HG03103 (cell line): ENCODE measurements at regions not wholly inside any gene's neighbourhood (a gene's known extent, or its start where the extent isn't known, plus 50 kb on each side); places are given as distances from the start of the nearest gene placed in this dataset.

Experiments used
- ATAC-seq: cut with Tn5 transposase; IDR thresholded peaks from one replicate; pipeline ENCODE4 v1.9.1; 2021; ENCODE audit warnings: low read depth; ENCODE audit not compliant: unreplicated experiment

DNA sequence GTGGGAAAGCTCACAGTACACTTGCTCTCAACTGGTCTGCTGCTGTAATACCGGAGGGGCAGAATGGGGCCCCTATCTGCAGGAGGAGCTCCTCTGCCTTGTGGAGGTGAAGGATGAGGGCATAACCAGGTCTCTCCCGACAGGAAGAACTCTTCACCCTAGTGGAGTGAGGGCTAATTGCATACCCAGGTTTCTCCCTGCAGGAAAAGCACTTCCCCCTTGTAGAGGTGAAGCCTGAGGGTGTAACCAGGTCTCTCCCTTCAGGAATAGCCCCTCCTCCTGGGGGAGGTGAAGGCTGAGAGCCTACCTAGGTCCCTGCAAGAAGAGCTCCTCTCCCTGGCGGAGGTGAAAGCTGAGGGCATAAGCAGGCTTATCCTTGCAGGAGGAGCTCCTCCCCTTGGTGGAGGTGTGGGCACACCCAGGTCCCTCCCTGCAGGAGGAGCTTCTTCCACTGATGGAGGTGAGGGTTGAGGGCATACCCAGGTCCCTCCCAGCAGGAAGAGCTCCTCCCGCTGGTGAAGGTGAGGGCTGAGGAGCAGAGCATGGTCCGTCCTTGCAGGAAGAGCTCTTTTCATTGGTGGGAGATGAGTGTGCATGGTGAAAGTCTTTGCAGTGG is 954.1 kb downstream of the NLGN4Y start:
- no peak for ATAC-seq

DNA sequence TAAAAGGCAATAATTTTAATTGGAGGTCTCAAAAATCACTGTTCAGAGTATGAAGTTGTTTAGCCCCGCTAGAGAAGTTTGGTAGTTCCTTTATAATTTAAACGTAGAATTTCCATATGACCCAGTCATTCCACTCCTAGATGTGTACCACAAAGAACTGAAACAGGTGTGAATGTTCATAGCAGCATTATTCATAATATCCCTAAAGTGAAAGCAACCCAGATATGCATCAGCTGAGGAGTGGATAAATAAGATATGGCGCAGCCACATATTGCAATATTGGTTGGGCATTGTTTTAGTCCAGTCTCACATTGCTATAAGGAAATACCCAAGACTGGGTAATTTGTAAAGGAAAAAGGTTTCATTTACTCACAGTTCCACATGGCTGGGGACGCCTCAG is 976.2 kb downstream of the NLGN4Y start:
- ATAC-seq = no peak

DNA sequence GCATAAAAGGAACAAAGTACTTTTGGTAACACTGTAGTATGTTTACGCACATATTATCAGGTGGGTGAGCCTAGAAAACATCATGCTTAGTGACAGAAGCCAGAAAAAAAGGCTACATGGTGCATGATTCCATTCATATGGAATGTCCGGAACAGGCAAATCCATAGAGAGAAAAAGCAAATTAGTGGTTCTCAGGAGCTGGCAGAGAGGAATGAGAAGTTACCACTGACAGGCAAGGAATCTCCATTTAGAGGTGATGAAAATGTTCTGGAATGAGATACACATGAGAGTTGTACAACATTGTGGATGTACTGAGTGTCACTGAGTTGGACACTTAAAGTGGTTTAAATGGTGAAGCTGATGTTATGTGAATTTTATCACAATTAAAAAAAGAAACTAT is 976.9 kb downstream of the NLGN4Y start:
- ATAC-seq = no peak

DNA sequence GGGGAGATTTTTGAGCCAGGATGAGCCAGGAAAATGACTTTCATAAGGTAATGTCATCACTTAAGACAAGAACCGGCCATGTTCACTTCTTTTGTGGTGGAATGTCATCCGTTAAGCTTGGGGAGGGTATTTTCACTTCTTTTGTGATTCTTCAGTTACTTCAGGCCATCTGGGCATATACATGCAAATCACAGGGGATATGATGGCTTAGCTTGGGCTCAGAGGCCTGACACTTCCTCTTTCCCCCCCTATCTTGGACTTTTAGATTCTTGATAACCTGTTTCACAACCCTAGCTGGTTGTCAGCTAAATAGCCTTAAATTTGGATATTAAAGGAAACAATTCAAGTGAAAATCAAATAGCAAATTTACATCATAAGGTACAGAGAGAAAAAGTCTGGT is 986.0 kb downstream of the NLGN4Y start:
- no peak for ATAC-seq

DNA sequence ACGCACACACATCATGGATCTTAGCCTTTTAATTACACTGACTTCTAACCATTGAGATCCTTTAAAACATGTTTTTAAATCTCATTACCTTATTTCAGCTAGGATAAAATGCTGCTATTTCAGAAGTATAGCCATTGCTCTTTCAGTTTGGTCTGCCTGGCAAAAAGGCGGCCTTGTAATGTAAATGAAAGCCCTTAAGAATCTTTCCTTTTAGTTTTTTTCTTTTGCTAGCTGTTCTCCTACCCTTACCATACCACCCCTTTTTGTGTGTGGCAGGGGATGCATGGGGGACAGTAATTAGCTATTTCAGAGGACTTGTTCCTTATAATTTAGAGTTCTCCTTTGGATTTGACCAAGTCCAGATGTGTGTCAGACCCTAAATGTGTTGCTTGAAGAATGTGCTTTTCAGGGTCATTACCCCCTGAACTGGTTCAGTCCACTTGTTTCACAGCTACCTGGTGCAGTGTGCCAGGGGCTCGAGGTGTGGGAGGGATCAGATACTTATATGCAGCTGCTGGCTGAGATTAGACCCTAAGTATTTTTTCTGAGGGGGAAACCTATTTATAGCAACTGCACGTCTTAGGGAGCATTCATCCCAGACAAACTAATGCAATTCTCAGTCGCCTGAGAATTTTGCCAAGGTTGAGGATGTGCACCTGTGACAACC is 986.8 kb downstream of the NLGN4Y start:
- ATAC-seq = no peak

DNA sequence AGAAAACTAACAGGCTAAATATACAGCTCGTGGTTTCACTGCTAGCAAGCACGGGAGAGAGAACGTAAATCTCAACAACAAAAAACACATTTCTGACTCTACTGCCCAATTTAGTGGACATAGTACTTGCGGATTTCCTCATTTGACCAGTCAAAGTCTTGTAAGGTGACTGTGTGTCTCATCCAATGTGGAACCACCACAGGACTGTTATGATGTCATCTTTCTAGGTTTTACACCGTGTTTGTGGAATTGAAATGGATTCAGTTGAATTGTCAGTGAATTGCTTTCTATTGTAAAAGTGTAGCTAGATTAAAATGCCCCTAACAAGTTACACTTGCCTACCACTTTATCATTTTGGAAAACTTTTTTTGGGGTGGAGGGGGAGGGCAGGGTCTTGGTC is 1010.8 kb downstream of the NLGN4Y start:
- ATAC-seq = no peak

DNA sequence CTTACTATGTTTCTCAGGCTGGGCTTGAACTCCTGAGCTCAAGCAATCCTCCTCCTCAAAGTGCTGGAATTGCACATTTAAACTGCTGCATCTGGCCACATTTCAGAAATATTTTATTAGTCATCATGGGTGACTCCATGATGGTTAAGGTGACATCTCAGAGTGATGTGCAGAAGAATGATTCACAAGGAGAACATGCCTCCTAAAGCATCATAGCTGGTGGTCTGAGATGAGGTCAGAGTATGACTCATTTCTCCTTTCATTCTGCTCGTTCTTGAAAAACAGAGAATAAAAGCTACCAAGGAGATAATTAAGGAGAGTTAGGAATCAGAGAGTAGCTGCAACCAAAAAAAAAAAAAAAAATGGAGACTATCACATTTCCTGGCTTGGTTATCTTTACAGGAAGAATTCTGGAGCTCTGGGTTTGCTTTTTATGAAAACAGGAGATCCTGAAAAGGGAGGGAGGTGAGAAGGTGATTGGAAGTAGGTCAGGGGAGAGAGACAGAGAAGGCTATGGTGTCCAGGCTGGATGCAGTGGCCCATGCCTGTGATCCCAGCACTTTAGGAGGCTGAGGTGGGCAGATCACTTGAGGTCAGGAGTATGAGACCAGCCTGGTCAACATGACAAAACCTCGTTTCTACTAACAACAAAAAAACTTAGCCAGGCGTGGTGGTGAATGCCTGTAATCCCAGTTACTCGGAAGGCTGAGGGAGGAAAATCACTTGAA is 1011.6 kb downstream of the NLGN4Y start:
- no peak for ATAC-seq

DNA sequence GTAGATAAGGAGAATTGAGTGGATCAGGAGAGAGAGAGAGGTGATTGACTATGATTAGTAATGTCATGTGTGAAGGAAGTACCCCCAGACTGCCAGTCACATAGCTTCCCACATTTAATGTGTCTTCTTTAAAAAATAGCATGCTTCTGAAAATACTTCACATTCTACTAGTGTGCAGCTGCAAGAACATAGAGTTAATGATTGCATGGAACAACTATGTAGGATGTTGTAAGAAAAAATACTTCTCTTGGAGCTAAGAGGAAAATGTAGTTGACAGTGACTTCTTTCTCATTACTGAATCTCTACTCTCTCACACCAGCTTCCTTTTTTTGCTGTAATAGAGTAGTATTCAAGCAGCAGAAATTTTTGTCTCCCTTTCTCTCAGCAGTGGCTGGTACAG is 1016.2 kb downstream of the NLGN4Y start:
- ATAC-seq = no peak

DNA sequence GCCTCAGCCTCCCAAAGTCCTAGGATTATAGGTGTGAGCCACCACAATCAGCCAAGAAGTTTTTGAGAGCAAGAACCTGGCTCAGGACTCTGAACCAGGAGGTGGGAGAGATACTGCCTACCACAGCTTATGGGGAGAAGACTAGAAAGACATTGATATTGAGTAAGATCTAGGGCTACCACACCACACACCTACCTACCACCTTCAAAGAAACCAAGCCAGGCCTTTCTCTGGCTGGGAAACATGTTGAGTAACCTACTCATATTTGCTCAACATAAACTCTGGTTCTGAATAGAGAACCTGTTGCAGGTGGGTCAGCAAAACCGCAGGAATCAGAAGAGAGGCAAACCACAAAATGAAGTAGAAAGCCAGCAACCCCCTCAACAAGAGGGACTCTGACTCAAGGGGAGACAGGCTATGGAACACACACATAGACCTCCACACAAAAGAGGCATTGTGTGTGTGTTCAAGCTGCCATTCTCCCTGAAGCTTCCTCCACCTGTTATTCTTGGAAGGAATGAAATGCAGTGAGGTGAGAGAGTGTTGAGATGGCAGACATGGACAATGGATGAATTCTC is 1021.9 kb downstream of the NLGN4Y start:
- no peak for ATAC-seq

DNA sequence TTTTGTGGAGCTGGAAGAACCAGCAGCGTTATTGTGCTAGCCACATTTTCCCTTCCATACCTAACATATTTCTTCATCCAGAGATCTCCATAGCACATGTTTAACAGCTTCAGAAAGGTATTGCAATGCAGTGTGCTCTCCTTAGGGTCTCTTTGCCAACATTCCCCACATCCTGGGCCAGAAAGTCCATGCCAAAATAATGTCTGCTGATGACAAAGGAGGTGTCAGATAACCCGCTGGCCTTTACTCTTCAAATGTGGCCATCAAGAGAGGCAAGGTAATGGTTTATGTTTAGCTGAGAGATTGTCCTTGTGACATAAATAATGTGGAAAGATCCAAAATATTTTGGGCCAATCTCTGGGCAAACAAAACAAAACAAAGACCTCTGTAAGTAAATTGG is 1027.7 kb downstream of the NLGN4Y start:
- no peak for ATAC-seq

DNA sequence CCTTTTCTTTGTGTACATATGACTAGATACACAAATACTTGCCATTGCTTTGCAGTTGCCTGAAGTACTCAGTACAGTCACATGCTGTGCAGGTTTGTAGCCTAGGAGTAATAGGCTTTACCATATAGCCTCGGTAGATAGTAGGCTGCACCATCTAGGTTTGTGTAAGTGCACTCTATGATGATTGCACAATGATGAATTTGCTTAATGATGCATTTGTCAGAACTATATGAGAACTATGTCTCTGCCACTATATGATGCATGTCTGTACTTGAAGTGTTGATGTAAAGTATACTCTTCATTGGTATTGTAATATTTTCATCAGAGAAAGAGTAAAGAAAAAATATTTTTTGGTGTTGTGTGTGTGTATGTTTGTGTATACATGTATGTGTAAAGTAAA is 1030.7 kb downstream of the NLGN4Y start:
- ATAC-seq = no peak

DNA sequence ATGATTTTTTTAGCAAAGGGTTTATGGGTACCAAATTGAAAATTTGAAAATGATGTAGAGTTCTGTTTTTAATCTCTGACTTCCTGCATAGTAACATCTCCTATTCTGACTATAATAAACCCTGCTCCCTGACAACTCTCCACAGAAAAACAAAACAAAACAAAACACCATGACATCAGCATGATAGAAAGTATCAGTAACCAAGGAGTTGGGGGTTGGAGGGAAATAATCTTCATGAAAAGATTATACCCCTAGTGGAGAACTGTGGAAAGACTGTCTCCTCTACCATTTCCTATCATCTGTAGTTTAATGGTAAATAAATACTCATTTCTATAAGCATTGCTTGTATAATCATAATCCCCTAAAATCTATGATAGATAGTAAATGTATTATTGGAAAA is 1034.8 kb downstream of the NLGN4Y start:
- ATAC-seq = no peak

DNA sequence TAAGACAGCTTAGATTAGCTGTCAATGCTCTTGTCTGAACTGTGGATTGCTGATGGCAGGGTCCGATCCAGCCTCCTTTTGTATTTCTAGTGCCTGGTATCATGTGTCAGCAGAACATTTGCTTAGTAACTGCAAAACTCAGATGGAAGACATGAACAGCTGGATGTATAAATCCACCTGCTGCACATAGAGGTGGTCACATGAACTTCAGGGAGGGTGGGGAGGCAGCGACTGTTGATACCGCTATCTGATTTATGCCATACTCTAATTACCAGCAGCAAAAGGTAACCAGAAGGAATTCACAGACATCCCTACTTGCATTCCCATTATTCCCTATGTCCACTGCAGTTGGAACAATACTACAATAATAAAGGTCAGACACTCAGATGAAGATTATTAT is 1036.5 kb downstream of the NLGN4Y start:
- ATAC-seq = no peak

DNA sequence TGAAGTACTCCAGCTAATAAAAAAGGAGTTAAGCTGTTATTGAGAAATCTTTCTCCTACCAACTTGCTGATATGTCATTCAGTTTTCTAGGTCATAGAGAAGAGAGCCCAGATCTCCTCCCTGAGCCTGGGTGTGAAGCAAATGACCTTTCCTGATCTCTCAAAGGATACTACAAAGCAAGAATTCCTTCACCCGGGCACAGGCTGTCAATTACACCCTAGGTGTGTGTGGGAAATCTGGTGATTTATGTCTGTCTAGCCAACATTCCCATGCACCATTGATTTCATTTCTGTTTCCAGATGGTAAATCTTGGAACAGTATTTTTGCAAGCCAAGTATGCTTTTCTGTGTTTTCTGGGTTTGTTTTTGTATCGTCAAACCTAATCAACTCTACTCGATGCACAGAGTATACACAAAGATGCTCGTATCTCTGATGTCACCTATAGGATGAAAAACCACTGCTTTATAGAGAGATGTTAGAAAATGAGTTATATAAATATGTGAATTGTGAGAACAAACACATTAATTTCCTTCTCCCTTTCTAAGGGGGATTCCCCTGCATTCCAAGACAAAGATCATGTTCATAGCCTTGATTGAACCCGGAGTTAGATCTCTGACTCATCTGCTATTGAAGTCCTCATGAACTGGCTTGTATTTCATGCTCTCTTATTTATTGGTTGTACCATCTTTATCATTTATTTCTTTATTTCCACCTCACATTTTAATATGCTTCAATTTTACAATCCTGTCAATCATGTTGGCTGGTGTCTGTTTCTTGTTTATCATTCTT is 1037.4 kb downstream of the NLGN4Y start:
- no peak for ATAC-seq

DNA sequence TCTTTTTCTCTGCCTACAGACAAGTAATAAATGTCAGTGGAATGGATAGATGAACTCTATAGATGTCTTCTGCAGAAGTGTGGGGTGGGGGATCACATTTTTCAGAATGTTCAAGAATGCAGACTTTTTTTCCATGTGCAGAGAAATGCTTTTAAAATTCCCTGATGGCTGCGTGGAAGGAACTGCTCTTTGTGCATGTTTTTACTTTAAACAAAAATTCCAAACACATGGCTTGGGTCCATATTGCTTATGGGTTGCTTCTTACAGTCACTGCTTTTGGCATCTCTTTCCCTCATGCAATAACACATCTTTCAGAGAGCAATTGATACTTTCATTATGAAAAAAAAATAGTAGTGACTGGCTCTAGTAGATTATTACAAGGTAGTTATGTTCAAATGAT is 1053.6 kb downstream of the NLGN4Y start:
- no peak for ATAC-seq

DNA sequence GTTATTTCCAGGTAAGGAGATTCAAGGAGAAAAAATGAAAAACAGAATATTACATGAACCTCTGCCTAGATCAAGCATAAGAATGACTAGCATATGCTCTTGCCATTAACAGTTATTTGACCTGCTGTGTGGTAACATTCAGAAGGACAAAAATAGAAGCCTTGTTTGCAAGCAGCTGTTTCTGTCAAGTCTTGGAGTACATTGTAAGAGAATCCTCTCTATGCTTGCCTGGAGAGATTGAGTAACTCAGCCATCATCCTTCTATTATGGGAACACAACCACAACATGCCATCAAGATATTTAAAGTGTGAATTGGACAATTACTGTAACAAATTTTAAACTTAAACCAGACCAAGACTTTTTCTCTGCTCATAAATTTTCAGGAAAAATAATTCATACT is 1054.4 kb downstream of the NLGN4Y start:
- no peak for ATAC-seq

DNA sequence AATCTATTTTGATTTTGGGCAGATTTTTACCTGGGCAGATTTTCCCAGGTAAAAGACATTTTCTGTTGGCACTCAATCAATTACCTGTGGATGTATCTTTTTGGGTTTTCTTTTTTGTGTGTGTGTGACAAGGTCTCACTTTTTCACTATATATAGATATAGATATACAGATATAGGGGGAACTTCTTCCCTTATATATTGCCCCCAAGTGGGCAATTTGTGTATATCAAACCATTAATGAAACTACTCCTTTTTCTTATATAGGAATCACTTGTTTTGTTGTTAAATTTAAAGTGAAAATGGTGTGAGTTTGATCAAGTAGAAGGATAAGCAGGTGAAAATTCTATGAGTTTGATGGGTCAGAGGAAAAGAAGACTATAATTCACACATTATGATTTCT is 1054.9 kb downstream of the NLGN4Y start:
- ATAC-seq = no peak

DNA sequence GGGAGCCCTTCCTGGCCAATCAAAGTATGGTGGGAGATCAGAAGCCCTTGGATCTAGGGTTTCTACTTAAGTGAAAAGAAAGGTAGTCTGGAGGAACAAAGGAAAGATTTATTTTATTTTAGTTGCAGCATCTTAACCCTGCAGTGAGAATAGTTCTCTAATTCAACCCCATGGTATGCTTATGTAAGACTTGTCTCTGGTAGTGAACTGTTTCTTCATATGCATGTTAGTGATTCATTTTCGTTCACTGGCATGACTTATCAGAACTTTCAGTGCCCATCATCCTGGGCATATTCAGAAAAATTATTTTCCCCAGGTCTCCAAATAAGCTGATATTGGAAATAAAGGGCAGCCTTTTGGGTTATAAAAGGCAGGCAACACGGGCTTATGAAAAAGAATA is 1058.8 kb downstream of the NLGN4Y start:
- ATAC-seq = no peak

DNA sequence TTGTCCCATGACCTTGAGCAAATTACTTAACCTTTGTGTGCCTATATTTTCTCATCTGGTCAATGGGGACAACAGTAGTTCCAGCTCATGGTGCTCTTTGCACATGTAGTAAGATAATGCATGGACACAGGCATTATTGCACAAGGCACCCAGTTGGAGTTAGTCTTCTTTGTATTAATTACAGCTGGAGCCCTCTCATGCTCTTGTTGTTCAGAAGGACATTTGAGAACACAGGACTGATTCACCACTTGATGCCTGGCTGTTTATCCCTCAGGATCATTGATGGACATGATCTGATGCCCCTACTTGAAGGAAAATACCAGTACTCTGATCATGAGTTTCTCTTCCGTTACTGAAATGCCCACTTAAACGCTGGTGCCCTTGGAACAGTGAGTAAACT is 1068.6 kb downstream of the NLGN4Y start:
- ATAC-seq = no peak

DNA sequence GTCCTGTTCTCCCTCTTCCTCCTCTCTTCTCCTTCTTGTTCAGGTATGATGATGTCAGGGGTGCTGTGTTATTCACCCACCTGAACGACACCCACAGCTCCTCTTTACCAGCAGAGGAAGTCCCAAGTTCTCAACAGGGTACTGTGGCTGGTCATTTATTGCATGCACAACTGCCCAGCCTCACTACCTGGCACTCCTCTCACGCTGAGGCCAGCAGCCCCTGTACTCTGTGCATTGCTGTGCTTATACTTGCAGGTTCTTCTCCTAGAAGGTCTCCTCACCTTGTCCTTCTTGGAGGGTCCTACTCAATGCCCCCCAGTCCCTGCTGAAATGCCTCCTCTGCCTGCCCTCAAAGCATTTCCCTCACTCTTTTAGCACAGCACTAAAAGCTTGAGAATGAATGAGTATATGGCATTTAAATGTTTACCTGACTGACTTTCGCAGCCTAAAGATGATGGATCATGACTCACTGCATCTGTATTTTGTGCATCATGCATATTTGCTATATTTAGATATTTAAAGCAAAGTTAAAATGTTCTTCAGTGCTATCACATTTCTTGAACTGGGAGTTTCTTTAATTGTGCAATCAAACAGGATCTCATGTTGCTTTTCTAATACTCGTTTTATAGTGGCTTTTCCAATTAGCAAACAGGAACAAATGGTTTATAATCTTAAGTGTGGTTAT is 1069.3 kb downstream of the NLGN4Y start:
- ATAC-seq = no peak
